GM21529 (cell line): ENCODE measurements at regions not wholly inside any gene's neighbourhood (a gene's known extent, or its start where the extent isn't known, plus 50 kb on each side); places are given as distances from the start of the nearest gene placed in this dataset.
"Not testable (repeated sequence)": the region's sequence is repeated elsewhere in the genome, so short reads cannot be mapped to it uniquely, and the experiment has no call there.

Source experiments
- ATAC-seq: cut with Tn5 transposase; IDR thresholded peaks from one replicate; pipeline ENCODE4 v1.9.1; 2021; ENCODE audit not compliant: unreplicated experiment

DNA sequence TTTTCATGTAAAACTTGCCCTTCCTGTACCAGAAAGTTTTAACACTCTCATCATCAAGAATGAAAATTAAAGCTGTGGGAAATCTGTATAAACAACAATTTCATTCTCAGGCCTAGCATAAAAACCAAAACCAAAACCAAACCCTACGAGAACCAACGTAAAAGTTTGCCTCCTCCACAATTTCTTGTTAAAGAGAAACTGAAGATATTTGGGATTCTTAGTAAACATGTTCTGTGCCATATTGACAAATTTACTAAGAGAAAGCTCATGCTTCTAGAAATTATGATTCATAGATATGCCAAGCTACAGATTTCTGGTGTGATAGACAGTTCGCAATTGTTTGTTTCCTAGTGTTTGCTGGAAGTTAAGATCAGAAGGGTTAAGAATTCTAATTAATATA lies 801.0 kb upstream of the NUDT12 start:
- ATAC-seq = no peak

DNA sequence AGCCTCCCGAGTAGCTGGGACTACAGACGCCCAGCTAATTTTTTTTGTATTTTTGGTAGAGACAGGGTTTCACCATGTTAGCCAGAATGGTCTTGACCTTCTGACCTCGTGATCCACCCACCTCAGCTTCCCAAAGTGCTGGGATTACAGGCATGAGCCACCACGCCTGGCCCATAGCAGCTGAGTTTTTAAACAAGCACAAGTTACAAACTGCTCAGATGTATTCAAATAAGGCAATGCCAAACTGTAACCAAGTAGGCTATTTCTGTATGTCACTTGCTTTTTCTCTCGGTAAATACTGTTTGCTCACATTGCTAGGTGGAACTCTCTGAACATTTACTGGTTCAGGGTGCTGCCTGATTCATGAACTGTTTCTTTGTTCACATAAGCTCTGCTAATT lies 799.3 kb upstream of the NUDT12 start:
- ATAC-seq = no peak

DNA sequence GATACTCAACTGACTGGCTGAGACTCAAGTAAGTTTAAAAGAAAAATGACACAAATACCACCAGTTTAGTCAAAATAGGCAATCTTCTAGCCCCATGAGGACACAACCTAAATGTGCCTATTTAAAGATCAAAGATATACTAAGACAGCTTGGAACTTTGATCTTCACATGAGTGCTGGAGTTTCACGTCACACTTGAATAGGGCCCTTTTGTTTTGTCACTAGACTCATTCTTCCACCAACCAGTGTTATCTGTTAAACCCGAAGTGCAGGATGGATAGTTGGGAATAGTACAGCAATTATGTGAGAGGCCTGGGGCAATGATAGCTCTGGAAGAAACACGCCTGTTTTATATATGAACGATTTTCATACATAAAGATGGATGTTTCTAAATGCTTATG lies 792.8 kb upstream of the NUDT12 start:
- no peak for ATAC-seq

DNA sequence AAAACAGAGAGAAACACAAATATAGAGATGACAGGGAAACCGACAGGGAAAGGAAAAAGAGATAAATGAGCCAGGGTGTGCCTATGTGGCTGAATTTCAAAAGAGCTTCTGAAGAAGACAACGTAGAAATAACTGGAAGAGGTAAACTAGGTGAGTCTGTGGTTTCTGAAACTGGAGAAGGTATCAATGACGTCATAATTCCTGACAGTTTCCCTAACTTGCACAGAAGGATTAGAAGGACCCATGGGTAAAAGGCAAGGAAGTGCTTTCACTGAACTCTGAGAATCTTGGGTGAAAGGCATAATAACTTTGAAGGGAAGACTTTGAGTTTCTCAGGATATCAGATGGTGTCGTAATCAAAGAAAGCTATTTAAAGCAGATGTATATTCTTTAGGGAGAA lies 790.8 kb upstream of the NUDT12 start:
- ATAC-seq = no peak

DNA sequence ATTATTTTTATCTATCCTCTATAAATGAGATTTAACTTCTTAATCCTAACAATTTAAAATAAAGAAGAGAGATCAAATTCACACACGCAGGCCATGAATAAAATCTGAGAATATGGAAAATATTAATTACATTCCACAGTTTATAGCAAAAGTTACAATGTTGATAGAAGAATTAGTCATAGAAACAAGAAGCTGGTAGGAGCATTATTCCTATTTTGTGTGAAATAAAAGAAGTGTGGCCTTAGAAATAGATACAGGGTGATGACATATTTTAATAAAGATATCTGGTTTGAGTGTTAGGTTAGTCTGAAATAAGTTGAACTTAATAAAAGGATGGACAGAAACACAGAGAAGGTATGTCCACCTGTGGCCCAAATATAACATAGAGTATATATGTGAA lies 790.4 kb upstream of the NUDT12 start:
- ATAC-seq = no peak

DNA sequence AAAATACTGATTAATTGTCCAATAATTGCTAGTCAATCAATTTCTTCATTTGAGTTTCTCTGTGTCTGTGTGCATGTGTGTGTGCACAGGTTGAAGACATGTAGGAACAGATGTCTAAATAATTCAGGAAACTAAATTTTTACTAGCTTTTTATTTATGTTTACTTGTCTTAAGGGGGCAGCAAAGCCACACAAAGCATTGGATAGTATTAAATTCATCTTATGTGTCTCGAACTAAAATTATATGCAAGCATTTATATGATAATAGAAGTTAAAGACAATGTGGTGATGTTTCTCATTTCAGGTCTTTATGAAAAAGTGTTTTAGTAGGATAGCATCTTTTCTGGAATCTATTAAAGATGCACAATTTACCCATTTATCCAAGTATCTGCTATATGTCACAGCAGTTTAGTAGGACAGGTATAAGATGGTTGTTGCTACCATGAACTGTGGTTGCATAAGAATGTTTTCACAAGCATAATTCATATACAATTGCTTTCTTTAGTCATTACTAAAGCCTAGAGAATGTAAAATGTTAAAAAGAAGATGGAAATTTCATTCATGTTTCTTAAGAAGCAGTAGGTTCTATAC lies 784.6 kb upstream of the NUDT12 start:
- no peak for ATAC-seq

DNA sequence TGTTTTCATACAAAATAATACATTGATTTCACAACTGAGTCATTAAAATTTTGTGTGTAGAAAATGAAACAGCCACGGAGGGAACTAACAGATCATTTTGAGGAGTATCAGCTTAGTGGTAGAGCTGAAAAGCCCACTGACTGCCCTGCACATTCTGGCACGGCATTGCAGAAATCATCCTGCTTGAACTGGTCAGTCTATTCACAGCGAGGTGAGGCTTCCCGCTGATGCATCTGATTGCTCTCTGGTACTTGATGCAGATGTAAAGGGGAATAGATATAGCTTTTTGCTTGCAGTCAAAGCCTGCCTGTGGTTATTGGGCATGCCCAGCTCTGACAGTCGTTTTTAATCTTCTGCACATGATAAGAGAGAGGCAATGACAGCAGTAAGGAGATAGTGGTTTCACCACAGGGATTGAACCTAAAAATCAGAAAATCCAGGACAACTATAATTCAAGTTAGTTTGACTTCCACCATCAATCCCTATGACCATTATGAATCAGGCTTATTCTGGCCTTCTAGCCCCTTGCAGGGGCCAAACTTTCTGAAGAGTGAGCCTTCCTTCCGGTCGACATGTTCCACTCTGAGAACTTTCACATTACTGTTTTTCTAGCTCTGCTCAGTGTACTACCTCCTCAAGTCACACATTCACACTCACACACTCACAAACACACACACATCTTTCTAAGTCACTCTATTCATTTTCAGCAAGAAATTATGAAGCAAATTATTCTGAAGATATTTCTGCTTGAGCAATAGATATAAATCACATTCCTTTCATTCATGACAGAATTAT lies 782.8 kb upstream of the NUDT12 start:
- ATAC-seq = no peak

DNA sequence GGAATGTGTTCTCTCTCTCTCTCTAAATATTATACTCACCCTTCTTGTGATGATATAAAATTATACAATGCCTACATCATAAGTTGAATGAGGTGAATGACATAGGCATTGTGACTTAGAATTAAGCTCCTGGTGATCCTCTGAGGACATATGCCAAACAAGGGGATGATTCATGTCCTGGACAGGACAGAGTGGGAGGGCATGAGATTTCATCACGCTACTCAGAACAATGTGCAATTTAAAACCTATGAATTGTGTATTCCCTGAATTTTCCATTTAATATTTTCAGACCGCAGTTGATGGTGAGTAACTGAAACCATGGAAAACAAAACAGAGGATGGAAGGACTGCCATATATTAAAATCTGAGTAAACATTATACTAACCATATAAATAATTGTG lies 782.2 kb upstream of the NUDT12 start:
- no peak for ATAC-seq

DNA sequence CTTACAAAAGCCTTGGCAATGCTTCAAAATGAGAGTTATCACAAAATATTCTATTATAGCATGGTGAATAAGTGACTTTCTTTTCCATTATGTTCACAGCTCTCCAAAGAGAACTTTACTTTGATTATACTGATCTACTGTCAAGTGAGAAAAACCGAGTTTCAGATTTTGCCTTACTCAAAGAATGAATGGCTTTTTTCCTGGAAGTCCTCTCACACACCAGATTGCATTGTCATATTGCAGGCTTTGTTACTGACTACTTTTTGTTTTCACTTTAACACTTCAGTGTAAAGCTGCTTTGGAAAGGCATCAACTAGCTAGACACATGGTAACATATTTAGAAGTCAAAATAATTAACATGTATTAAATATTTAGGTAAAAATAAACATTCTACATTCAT lies 765.2 kb upstream of the NUDT12 start:
- no peak for ATAC-seq

DNA sequence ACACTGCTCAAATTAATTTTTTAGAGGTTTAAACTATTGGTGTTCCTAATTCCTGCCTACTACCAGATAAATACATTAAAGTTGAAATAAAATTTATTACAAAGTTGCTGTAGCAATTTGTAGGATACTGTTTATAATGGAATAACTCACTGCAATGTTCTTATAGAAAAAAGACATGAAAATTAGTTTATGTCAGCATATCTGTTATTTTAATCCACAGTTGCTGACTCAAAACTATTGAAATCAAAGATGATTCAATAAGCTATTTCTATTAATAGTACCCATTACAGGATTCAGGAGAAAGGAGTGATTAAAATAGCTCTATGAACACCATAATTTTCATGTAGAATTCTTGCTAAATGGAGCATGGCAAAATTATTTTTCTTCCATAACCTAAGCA lies 764.4 kb upstream of the NUDT12 start:
- ATAC-seq = no peak

DNA sequence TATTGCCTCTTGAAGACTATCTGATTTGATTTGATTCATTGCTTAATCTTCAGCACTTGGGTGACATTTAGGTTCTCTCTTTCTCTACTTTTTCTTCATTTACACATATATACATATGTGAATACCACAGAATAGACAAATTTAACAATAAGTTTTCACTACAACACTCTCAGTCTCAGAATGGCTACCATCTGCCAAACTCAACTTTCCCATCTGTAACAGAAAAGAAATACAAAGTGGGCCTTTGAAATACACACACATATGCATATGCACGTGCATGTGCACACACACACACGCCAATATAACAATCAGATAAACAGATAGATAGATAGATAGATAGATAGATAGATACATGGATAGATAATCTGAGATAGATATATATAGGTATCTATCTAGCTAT lies 762.8 kb upstream of the NUDT12 start:
- no peak for ATAC-seq

DNA sequence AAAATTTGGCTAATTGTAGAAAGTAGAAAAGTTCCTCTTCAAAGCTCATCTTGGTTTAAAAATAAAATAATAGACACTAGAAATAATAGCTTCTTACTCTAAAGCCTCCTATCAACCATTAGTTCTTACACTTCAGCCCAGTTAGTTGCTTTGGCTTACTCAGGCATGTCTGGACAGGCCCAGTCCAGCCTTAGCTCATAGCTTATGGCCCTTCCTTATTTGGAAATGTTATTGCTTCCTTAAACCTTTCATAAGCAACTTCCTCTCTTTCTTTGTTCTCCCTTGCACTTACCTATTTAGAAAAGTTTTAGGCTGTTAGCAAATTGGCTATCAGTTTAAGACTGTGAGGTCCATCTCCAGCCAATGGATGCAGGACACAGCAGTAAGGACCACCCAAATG lies 754.1 kb upstream of the NUDT12 start:
- not testable (repeated sequence) for ATAC-seq

DNA sequence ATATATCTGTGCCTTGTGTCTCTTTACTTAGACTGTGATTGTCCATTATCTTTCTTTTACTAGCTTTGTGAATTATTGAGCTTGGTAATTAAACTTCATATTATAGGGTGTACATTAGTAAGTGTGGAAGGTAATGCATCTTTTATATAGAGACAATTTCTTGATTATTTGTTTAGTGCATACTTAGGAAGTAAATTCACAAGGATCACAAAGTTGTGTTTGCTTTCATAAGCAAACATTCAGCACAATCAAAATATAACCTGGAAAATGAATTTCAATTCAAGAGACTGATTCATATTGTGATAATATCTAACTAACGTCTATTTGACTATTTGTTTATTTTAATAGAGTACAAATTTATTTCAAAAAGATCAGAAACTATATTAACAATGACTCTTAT lies 749.9 kb upstream of the NUDT12 start:
- no peak for ATAC-seq

DNA sequence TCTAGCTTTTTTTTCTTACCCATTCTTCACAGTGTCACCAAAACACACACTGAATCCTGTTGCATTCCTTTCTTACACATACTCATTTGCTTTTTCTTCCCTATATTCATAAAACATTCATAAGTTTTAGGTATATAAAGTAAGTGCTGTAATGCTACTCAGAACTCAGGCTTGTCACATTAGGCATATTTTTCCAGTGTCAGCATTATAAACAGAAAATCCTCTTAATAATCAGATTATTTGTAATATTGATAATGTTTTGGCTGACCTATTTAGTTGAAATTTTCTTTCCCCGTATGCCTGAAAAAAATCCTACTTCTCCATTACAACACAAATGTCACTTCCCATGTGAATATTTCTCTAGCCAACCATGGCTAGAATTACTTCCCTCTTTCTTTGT lies 743.0 kb upstream of the NUDT12 start:
- no peak for ATAC-seq

DNA sequence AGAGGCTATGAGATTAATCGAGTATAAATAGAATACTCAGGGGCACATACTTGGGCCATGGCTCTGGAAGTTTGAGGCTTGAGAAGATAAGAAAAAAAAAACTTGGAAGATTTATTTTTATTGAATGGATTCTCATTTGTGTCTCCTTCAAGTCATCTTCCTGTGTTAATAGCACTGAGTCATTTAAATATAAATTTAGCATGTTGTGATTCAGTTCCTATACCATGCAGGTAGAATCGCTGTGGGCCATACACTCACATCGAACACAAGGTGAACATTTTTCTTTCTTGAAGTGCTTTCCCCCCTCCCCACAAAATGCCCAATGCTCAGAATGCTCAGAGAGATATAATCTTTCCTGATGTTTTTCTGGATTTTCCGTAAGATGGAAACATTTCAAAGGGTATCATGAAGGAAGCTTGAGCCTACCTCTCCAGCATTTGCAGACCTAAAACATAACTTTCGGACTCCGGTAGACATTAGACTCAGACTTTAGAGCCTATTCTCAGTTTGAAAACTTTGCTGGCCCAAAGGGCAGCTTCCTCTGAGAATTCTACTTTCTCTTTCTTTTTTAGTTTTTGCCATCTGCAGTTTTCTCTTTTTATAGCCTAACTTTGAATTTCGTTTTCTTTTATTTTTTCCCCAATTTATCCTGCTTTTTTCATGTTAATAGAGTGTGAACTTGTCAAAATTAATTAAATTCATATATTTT lies 737.6 kb upstream of the NUDT12 start:
- no peak for ATAC-seq

DNA sequence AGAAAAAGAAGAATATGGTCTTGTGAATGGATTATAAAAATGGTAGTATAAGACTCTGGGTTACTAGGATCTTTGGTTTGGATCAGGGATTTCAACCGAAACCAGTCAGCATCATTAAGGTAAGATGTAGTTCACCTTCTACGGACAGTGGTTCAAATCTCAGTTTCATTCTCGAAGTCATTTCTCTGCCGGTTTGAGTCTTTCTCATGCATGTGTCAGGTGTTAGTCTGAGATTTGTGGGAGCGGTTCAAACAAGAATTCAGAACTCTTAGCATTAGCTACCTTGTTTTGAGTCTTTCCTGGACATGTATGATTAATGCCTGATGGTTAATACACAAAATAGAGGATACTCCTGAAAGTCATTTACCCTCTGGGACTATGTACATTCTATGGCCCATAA lies 735.9 kb upstream of the NUDT12 start:
- ATAC-seq = no peak

DNA sequence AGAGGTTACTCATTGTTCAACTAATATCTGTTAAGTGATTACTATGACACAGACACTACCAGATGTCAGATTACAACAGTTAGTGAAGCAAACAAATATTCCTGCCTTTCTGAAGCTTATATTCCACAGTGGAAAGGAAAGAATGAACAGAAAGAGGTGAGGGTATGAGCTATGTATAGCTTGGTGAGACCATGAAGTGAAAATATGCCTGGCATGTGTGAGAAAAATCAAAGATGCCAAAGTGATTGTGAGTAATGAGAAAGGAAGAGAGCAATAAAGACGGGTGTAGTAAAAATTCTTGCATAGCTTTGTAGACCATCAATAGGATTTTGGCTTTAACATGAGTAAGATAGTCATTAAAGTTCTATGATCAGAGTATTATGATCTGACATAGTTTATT lies 734.5 kb upstream of the NUDT12 start:
- ATAC-seq = no peak

DNA sequence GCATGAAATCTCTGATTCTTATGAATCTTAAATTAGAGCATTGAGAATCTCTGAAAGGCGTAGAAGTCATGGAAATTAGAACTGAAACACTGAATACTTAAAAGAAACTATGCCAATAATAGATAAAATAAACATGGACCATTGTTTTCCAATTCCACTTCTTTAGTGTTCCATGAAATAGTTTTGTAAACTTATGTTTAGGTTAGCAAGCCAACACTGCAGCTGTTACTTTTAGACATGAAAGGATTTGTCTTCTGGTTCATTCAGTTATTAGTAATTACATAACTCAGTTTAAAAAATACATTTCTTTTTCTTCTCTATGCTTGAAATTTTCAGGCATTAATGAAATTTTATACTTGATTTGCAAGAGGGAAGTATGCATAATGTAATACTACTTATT lies 733.4 kb upstream of the NUDT12 start:
- ATAC-seq = no peak

DNA sequence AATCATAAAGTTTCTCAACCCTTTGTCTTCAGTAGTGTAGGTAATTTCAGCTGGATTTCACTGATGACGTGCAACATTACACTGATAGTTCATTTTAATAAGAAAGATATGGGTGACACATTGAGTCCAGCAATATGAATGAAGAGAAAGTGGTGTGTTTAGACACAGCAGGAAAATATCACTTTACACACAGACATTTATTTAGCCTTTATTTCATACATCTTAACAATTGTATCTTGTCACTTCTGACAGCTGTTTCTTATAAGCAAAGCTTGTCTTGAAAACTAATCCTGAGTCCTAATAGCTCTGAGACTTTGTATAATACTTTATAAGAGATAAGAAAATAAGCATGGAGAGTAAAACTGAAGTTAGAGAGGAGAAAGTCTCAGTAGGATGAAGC lies 720.5 kb upstream of the NUDT12 start:
- ATAC-seq = no peak

DNA sequence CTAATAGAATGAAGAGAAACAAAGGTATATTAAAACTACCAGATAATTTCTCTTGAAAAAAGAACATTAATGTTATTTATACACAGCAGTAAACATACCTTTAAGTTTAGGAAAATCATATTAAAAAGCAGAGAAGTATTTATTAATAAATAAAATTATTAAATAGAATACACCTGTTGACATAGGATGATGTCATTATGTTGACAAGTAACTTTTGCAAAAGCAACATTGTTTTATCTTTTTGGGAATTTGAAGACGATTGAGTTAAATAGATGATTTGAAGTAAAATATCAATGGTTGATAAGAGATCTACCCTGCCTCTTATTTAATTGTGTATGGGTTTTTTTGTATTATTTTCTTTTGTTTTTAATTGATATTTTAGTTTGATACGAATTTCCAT lies 711.1 kb upstream of the NUDT12 start:
- no peak for ATAC-seq

DNA sequence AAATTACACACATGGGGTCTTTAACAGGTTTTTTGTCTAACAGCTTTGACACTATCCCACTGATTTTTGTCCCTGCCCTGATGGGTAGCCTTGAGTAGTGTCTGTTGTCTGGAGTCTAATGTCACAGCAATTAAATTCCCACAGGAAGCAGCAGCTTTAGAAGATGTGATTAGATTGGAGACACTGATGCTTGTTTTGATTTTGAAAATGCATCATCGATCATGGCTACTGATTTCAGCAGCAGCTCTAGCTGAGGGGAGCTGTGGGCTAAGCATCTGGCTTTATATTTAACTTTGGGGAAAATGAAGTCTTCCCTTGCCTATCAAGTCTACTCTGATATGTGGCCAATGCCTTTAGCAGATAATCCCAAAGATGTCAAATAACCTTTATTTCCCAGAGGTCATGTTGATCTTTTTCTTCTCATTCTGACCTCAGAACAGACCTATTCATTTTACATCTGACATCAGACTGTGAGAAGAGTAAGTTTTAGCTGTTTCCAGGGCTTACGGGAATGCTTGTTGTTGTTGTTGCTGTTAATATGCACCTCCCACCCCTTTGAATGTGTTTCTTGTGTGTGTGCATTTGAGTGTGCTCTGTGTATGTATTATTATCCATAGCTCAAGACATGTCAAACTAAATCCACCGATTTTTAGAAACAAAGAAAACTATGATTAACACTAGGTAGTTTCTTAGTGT lies 704.9 kb upstream of the NUDT12 start:
- no peak for ATAC-seq

DNA sequence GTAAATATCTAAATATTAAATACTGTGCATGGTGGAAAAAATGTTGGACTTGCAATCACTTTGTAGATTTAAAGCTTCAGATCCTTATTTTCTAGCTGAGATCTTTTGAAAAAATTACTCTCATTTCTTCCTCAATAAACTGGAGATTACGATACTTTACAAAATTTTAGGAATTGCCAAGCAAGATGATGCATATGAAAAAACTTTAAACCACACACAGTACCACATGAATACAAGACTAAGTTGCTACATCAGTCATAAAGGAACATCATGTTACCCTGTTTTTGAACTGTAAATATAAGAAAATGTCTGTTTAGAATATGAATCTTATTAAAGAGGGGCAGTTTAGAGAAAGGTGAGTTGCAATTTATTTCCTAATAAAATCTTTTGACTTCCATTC lies 703.6 kb upstream of the NUDT12 start:
- ATAC-seq = no peak
